Transverse colon (tissue), 4 donors: ENCODE measurements at regions not wholly inside any gene's neighbourhood (a gene's known extent, or its start where the extent isn't known, plus 50 kb on each side); places are given as distances from the start of the nearest gene placed in this dataset.

ENCODE experiments used
- CTCF ChIP-seq, 5 experiments: fragments of 200-600 bp in 3 of 5; fragments of 450-650 bp in 2 of 5; sonication (generic) in 3 of 5; IDR thresholded peaks; 1 replicate in 2 of 5; 2 replicates in 3 of 5; pipeline ENCODE4 v1.5.1; 2016 to 2017; ENCODE audit warnings: antibody characterized with exemption in 5 of 5, inconsistent platforms in 3 of 5, mild to moderate bottlenecking in 2 of 5, moderate library complexity in 1 of 5
- POLR2A ChIP-seq: fragments of 450-650 bp; IDR thresholded peaks from one replicate; pipeline ENCODE4 v1.6.1; 2016; ENCODE audit warnings: antibody characterized with exemption, mild to moderate bottlenecking, moderate library complexity
- POLR2AphosphoS5 ChIP-seq, 3 donors: sonication (generic); formaldehyde crosslinking; IDR thresholded peaks; one replicate each; pipeline ENCODE4 v1.6.1; 2016; ENCODE audit warnings: antibody characterized with exemption in 3 of 3

GRCh38 chr7:131953184-131953583, 396.8 kb upstream of the PODXL start:
- TF ChIP-seq CTCF (IDR thresholded peaks at IDR 0.05), result no peak
- TF ChIP-seq POLR2AphosphoS5 (IDR thresholded peaks at IDR 0.05), result no peak
- no peak for TF ChIP-seq POLR2A
